ENCODE measurements at regions not wholly inside any gene's neighbourhood (a gene's known extent, or its start where the extent isn't known, plus 50 kb on each side); places are given as distances from the start of the nearest gene placed in this dataset.

DNA sequence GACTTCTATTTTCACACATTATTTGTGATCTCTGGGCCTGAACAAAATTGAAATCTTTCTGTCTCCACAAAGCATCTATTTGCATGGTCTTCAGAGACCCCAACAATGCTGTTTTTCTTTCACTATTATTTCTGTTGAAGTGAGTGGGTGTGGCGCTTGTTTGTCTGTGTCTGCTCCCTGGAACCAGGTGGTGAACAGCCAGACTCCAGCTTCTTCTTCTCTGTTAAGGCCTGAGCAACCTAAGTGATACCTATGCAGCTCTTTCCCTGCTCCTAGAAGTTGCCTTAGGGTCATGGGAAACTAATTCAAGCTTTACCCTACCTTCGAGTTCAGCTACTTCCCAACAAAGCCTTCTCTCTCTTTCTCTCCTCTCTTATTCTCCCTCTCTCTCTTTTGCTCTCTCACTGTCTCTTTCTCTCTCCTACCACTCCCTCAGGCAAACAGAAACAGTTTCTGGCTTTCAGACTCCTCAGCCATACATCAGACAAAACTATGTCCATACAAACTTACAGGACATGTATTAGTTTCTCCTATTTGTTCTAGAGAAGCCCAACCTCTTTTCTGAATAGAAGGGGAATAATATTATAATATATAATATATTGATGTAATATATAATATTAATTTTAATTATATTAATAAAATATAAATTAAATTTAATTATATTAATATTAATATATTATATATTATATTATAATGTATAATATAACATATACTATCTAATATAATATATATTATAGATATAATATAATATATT is 552.5 kb downstream of the DSC3 start:
- peaks cover 25% of the 10 kb centered on the region for H3K9me3 Mint-ChIP-seq
- DNase-seq: no peak
- H3K27me3 Mint-ChIP-seq: no peaks in the 10 kb centered on the region
- no peak overlapping the region for H3K4me3 Mint-ChIP-seq
- H3K27ac Mint-ChIP-seq: no peak overlapping the region
- no peaks in the 10 kb centered on the region for H3K36me3 Mint-ChIP-seq (ENCODE audit: low read depth)
- no peaks in the 10 kb centered on the region for H3K4me1 Mint-ChIP-seq (ENCODE audit: low read depth)

DNA sequence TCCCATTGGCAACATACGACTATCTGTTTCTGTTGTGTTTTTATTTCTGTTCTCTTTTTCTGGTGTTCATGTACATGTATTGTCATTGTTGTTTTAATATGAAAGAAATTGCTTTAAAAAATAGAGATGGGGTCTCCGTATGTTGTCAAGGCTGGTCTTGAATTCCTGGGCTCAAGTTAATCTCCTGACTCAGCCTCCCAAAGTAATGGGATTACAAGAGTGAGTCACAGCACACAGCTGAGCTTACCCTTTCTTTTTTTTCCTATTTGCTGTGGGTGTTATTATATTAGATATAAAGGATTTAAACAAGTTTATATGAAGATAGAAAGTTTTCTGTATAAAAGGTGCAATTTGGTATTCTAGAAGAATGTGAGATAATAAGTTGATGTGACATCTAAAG is 554.6 kb downstream of the DSC3 start:
- Mint-ChIP-seq H3K27ac (no peak overlapping the region), H3K27me3 (no peaks in the 10 kb centered on the region), H3K4me3 (no peak overlapping the region), H3K9me3 (peaks cover 23% of the 10 kb centered on the region), H3K4me1 (ENCODE audit: low read depth) (no peaks in the 10 kb centered on the region), H3K36me3 (ENCODE audit: low read depth) (no peaks in the 10 kb centered on the region)
- no peak for DNase-seq

DNA sequence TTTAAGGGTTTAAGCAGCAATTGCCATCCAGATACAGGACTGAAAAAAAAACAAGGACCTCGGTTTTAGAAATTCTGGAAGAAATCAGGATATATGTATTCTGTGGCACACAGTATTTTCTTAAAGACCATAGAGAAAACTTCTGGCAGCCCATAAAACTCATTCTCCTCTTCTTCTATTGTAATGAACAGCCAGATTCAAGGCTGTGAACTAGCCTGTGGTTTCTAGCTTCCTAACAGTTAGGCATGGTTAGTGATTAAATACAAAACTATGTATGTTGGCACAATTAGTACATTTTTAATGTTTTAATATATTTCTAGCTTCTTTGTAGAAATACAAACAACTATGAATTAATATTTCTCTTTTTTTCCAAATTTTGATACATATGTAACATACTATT is 555.7 kb downstream of the DSC3 start:
- H3K9me3 Mint-ChIP-seq: peaks cover 23% of the 10 kb centered on the region
- H3K27me3 Mint-ChIP-seq: no peaks in the 10 kb centered on the region
- H3K27ac Mint-ChIP-seq: no peak overlapping the region
- no peaks in the 10 kb centered on the region for H3K36me3 Mint-ChIP-seq (ENCODE audit: low read depth)
- no peaks in the 10 kb centered on the region for H3K4me1 Mint-ChIP-seq (ENCODE audit: low read depth)
- no peak for DNase-seq
- no peak overlapping the region for H3K4me3 Mint-ChIP-seq

- Mint-ChIP-seq H3K9me3 (peaks cover 26% of the 10 kb centered on the region), H3K27me3 (no peaks in the 10 kb centered on the region), H3K4me3 (no peak overlapping the region), H3K4me1 (ENCODE audit: low read depth) (no peaks in the 10 kb centered on the region), H3K36me3 (ENCODE audit: low read depth) (no peaks in the 10 kb centered on the region), H3K27ac (no peak overlapping the region)
- DNase-seq: no peak
These were observed 557.5 kb downstream of the DSC3 start for GRCh38 chr18:30485078-30485477.

GRCh38 chr18:30481871-30482270 is 560.7 kb downstream of the DSC3 start:
- H3K36me3 Mint-ChIP-seq (ENCODE audit: low read depth): no peaks in the 10 kb centered on the region
- no peaks in the 10 kb centered on the region for H3K4me1 Mint-ChIP-seq (ENCODE audit: low read depth)
- no peak for DNase-seq
- no peak overlapping the region for H3K4me3 Mint-ChIP-seq
- no peak overlapping the region for H3K27ac Mint-ChIP-seq
- H3K27me3 Mint-ChIP-seq: no peaks in the 10 kb centered on the region
- H3K9me3 Mint-ChIP-seq: peaks cover 23% of the 10 kb centered on the region

DNA sequence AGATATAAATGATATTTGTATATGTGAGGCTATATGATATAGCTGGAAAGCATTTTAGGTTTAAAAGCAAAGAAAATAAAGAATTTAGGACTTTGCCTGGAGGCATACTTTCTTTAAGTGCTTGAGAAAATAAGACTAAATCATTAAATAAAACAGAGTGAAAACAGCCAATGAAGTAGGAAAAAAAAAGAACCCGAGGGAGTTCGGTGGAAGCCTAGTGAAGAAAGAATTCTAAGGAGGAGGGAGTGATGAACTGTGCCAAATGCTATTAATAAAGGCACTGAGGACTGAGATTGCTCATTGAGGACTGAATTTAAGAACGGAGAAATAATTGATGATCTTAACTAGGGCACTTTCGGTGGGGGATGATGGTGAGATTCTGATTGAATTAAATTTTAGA is 573.5 kb downstream of the DSC3 start:
- H3K36me3 Mint-ChIP-seq (ENCODE audit: low read depth): no peaks in the 10 kb centered on the region
- no peaks in the 10 kb centered on the region for H3K27me3 Mint-ChIP-seq
- no peak overlapping the region for H3K27ac Mint-ChIP-seq
- DNase-seq: no peak
- no peaks in the 10 kb centered on the region for H3K4me1 Mint-ChIP-seq (ENCODE audit: low read depth)
- H3K9me3 Mint-ChIP-seq: peaks cover 25% of the 10 kb centered on the region
- no peak overlapping the region for H3K4me3 Mint-ChIP-seq

GRCh38 chr18:30465096-30465495 is 577.4 kb downstream of the DSC3 start:
- Mint-ChIP-seq H3K27ac (no peak overlapping the region), H3K36me3 (ENCODE audit: low read depth) (no peaks in the 10 kb centered on the region), H3K4me1 (ENCODE audit: low read depth) (no peaks in the 10 kb centered on the region), H3K4me3 (no peak overlapping the region), H3K9me3 (peaks cover 24% of the 10 kb centered on the region), H3K27me3 (no peaks in the 10 kb centered on the region)
- no peak for DNase-seq

- Mint-ChIP-seq H3K9me3 (peaks cover 26% of the 10 kb centered on the region), H3K27ac (no peak overlapping the region), H3K4me1 (ENCODE audit: low read depth) (no peaks in the 10 kb centered on the region), H3K27me3 (no peaks in the 10 kb centered on the region), H3K36me3 (ENCODE audit: low read depth) (no peaks in the 10 kb centered on the region), H3K4me3 (no peak overlapping the region)
- DNase-seq: no peak
These were observed 585.4 kb downstream of the DSC3 start for GRCh38 chr18:30457156-30457555.

- DNase-seq: no peak
- Mint-ChIP-seq H3K4me3 (no peak overlapping the region), H3K9me3 (peaks cover 24% of the 10 kb centered on the region), H3K36me3 (ENCODE audit: low read depth) (no peaks in the 10 kb centered on the region), H3K27ac (no peak overlapping the region), H3K27me3 (no peaks in the 10 kb centered on the region), H3K4me1 (ENCODE audit: low read depth) (no peaks in the 10 kb centered on the region)
These were observed 586.8 kb downstream of the DSC3 start for GRCh38 chr18:30455741-30456140.

- H3K4me3 Mint-ChIP-seq: no peak overlapping the region
- DNase-seq: no peak
These were observed 587.6 kb downstream of the DSC3 start for GRCh38 chr18:30454920-30455319.

GRCh38 chr18:30451981-30452380 is 590.6 kb downstream of the DSC3 start:
- Mint-ChIP-seq H3K36me3 (ENCODE audit: low read depth) (no peaks in the 10 kb centered on the region), H3K27me3 (no peaks in the 10 kb centered on the region), H3K9me3 (peaks cover 21% of the 10 kb centered on the region), H3K27ac (no peak overlapping the region), H3K4me3 (no peak overlapping the region), H3K4me1 (ENCODE audit: low read depth) (no peaks in the 10 kb centered on the region)
- no peak for DNase-seq

More at GRCh38 chr18:30454920-30455319, 587.6 kb downstream of the DSC3 start:
- Mint-ChIP-seq H3K27me3 (no peaks in the 10 kb centered on the region), H3K36me3 (ENCODE audit: low read depth) (no peaks in the 10 kb centered on the region), H3K4me1 (ENCODE audit: low read depth) (no peaks in the 10 kb centered on the region), H3K27ac (no peak overlapping the region), H3K9me3 (peaks cover 23% of the 10 kb centered on the region)

DNA sequence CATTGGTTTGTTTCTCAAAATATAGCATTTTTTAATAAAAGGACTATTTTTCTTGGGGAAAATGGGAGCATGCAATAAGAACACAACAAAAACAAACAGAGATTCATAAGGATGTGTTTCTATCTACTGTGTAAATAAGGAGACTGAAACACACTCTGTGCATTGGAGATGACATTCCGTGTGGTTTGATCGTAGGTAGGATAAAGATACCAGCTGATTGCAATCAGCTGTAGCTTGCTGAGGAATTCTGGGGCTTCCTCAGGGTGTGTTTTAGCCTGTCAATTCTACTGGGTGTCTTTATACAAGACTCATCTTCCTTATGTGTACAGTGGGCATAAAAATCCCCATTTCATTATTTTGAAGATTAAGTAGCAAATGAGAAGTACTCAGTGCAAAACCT is 591.6 kb downstream of the DSC3 start:
- Mint-ChIP-seq H3K9me3 (peaks cover 21% of the 10 kb centered on the region), H3K27me3 (no peaks in the 10 kb centered on the region), H3K4me1 (ENCODE audit: low read depth) (no peaks in the 10 kb centered on the region), H3K27ac (no peak overlapping the region), H3K4me3 (no peak overlapping the region), H3K36me3 (ENCODE audit: low read depth) (no peaks in the 10 kb centered on the region)
- DNase-seq: no peak

- Mint-ChIP-seq H3K4me3 (no peak overlapping the region), H3K27me3 (no peaks in the 10 kb centered on the region), H3K27ac (no peak overlapping the region), H3K4me1 (ENCODE audit: low read depth) (no peaks in the 10 kb centered on the region), H3K36me3 (ENCODE audit: low read depth) (no peaks in the 10 kb centered on the region), H3K9me3 (peaks cover 22% of the 10 kb centered on the region)
- DNase-seq: no peak
These were observed 595.9 kb downstream of the DSC3 start for GRCh38 chr18:30446605-30447004.

- H3K36me3 Mint-ChIP-seq (ENCODE audit: low read depth): no peaks in the 10 kb centered on the region
- no peaks in the 10 kb centered on the region for H3K27me3 Mint-ChIP-seq
- DNase-seq: no peak
- no peak overlapping the region for H3K27ac Mint-ChIP-seq
- no peaks in the 10 kb centered on the region for H3K4me1 Mint-ChIP-seq (ENCODE audit: low read depth)
- H3K9me3 Mint-ChIP-seq: peaks cover 28% of the 10 kb centered on the region
- no peak overlapping the region for H3K4me3 Mint-ChIP-seq
These were observed 598.0 kb downstream of the DSC3 start for GRCh38 chr18:30444544-30444943.

DNA sequence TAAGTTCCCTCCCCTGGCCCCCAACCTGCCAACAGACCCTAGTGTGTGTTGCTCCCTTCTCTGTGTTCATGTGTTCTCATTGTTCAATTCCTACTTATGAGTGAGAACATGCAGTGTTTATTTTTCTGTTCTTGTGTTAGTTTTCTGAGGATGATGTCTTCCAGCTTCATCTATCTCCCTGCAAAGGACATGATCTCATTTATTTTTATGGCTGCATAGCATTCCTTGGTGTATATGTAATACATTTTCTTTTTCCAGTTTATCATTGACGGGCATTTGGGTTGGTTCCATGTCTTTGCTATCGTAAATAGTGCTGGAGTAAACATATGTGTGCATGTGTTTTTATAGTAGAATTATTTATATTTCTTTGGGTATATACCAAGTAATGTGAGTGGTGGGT is 602.2 kb downstream of the DSC3 start:
- no peak overlapping the region for H3K4me3 Mint-ChIP-seq
- H3K9me3 Mint-ChIP-seq: peaks cover 25% of the 10 kb centered on the region
- no peaks in the 10 kb centered on the region for H3K4me1 Mint-ChIP-seq (ENCODE audit: low read depth)
- DNase-seq: no peak
- H3K27ac Mint-ChIP-seq: no peak overlapping the region
- H3K36me3 Mint-ChIP-seq (ENCODE audit: low read depth): no peaks in the 10 kb centered on the region
- no peaks in the 10 kb centered on the region for H3K27me3 Mint-ChIP-seq

GRCh38 chr18:30439174-30439573 is 603.4 kb downstream of the DSC3 start:
- H3K27ac Mint-ChIP-seq: no peak overlapping the region
- no peak for DNase-seq
- no peaks in the 10 kb centered on the region for H3K36me3 Mint-ChIP-seq (ENCODE audit: low read depth)
- H3K27me3 Mint-ChIP-seq: no peaks in the 10 kb centered on the region
- peaks cover 22% of the 10 kb centered on the region for H3K9me3 Mint-ChIP-seq
- no peak overlapping the region for H3K4me3 Mint-ChIP-seq
- no peaks in the 10 kb centered on the region for H3K4me1 Mint-ChIP-seq (ENCODE audit: low read depth)
